Left renal cortex interstitium (tissue), 4 donors: ENCODE measurements at regions not wholly inside any gene's neighbourhood (a gene's known extent, or its start where the extent isn't known, plus 50 kb on each side); places are given as distances from the start of the nearest gene placed in this dataset.

Experiments
- DNase-seq, 4 donors: peaks; one replicate each; pipeline ENCODE4 v3.0.0-alpha.2; 2013; ENCODE audit warnings: low read depth in 4 of 4, low spot score in 2 of 4, missing footprints in 1 of 4

- no peak for DNase-seq
Observed at GRCh38 chr18:47758000-47758399, 172.5 kb downstream of the SMAD2 start.

GRCh38 chr18:47756364-47757016 lies 174.0 kb downstream of the SMAD2 start:
- DNase-seq = peak in 1 of 4 donors; percentile 32

GRCh38 chr18:47755102-47755456 lies 175.4 kb downstream of the SMAD2 start:
- no peak for DNase-seq

GRCh38 chr18:47754311-47755101 lies 176.0 kb downstream of the SMAD2 start:
- no peak for DNase-seq

- DNase-seq = no peak
Observed at GRCh38 chr18:47752796-47753645, 177.4 kb downstream of the SMAD2 start.

GRCh38 chr18:47750889-47751423 lies 179.5 kb downstream of the SMAD2 start:
- no peak for DNase-seq

- DNase-seq = no peak
Observed at GRCh38 chr18:47749600-47749973, 180.9 kb downstream of the SMAD2 start.

GRCh38 chr18:47748847-47749599 lies 181.4 kb downstream of the SMAD2 start:
- DNase-seq = peak; percentile 39 to 58 (median 56)

GRCh38 chr18:47748093-47748796 lies 182.2 kb downstream of the SMAD2 start:
- no peak for DNase-seq

GRCh38 chr18:47747260-47747795 lies 183.1 kb downstream of the SMAD2 start:
- DNase-seq = no peak

- DNase-seq = no peak
Observed at GRCh38 chr18:47746615-47747014, 183.8 kb downstream of the SMAD2 start.

GRCh38 chr18:47745227-47745626 lies 185.2 kb downstream of the SMAD2 start:
- no peak for DNase-seq

GRCh38 chr18:47737956-47738355 lies 192.5 kb downstream of the SMAD2 start:
- no peak for DNase-seq

GRCh38 chr18:47737198-47737830 lies 193.1 kb downstream of the SMAD2 start:
- no peak for DNase-seq

GRCh38 chr18:47736376-47737140 lies 193.9 kb downstream of the SMAD2 start:
- DNase-seq = no peak

- DNase-seq = no peak
Observed at GRCh38 chr18:47735041-47735702, 195.3 kb downstream of the SMAD2 start.

- no peak for DNase-seq
Observed at GRCh38 chr18:47731276-47731675, 199.2 kb downstream of the SMAD2 start.

- DNase-seq = no peak
Observed at GRCh38 chr18:47730795-47731194, 199.7 kb downstream of the SMAD2 start.
